KMS-11 (cell line): ENCODE measurements at regions not wholly inside any gene's neighbourhood (a gene's known extent, or its start where the extent isn't known, plus 50 kb on each side); places are given as distances from the start of the nearest gene placed in this dataset.

Source experiments
- H2AFZ ChIP-seq: fragments of 200-600 bp; sonication (generic); 2 replicates; pipeline ENCODE4 v1.6.1; 2016; ENCODE audit warnings: antibody characterized with exemption, mixed run types, low read depth
- H3K27ac ChIP-seq: fragments of 200-600 bp; sonication (generic); 2 replicates; pipeline ENCODE4 v1.6.1; 2016; ENCODE audit warnings: mild to moderate bottlenecking, mixed run types
- H3K27me3 ChIP-seq: fragments of 200-600 bp; sonication (generic); 2 replicates; pipeline ENCODE4 v1.6.1; 2017; ENCODE audit warnings: mild to moderate bottlenecking, low read depth, mixed run types, moderate library complexity; ENCODE audit not compliant: insufficient read depth
- H3K36me3 ChIP-seq: fragments of 200-600 bp; sonication (generic); 2 replicates; pipeline ENCODE4 v1.6.1; 2017; ENCODE audit warnings: mild to moderate bottlenecking, mixed run types; ENCODE audit not compliant: insufficient read depth
- H3K4me1 ChIP-seq: fragments of 200-600 bp; sonication (generic); 2 replicates; pipeline ENCODE4 v1.6.1; 2016; ENCODE audit warnings: mild to moderate bottlenecking, low read depth, mixed run types; ENCODE audit not compliant: poor library complexity, severe bottlenecking
- H3K4me2 ChIP-seq: fragments of 200-600 bp; sonication (generic); 2 replicates; pipeline ENCODE4 v1.7.0; 2016; ENCODE audit warnings: mild to moderate bottlenecking, mixed run types
- H3K4me3 ChIP-seq: fragments of 200-600 bp; sonication (generic); IDR thresholded peaks from 2 replicates; pipeline ENCODE4 v1.6.1; 2017; ENCODE audit warnings: low read depth, low read length, mixed read lengths; ENCODE audit not compliant: insufficient read depth
- H3K79me2 ChIP-seq: fragments of 200-600 bp; sonication (generic); 2 replicates; pipeline ENCODE4 v1.6.1; 2016; ENCODE audit warnings: low read depth, mixed run types; ENCODE audit not compliant: insufficient read depth
- H3K9ac ChIP-seq: fragments of 200-600 bp; sonication (generic); 2 replicates; pipeline ENCODE4 v1.6.1; 2016; ENCODE audit warnings: mild to moderate bottlenecking, mixed run types
- H4K20me1 ChIP-seq: fragments of 200-600 bp; sonication (generic); 2 replicates; pipeline ENCODE4 v1.6.1; 2016; ENCODE audit warnings: mild to moderate bottlenecking, mixed run types; ENCODE audit not compliant: insufficient read depth
- CTCF ChIP-seq: fragments of 200-600 bp; sonication (generic); conservative IDR thresholded peaks from 2 replicates; pipeline ENCODE4 v1.6.1; 2017; ENCODE audit warnings: low read depth, mild to moderate bottlenecking, antibody characterized with exemption, low read length, moderate library complexity, mixed read lengths

- Histone ChIP-seq H3K36me3 (no peaks in the 10 kb centered on the region; the same call in 1 of the 2 replicates), H3K27me3 (no peaks in the 10 kb centered on the region), H4K20me1 (no peaks in the 10 kb centered on the region), H3K4me1 (no peaks in the 10 kb centered on the region), H3K79me2 (no peaks in the 10 kb centered on the region), H3K4me2 (no peak overlapping the region), H2AFZ (no peak overlapping the region), H3K27ac (no peak overlapping the region), H3K4me3 (no peak overlapping the region), H3K9ac (no peak overlapping the region)
- no peak for TF ChIP-seq CTCF
Measured at GRCh38 chr18:27839141-27839540, 337.8 kb downstream of the CDH2 start.

GRCh38 chr18:27838225-27838624 lies 338.7 kb downstream of the CDH2 start:
- no peaks in the 10 kb centered on the region for H3K79me2 ChIP-seq
- H3K27ac ChIP-seq: no peak overlapping the region

GRCh38 chr18:27826101-27826500 lies 350.8 kb downstream of the CDH2 start:
- H3K27me3 ChIP-seq: no peaks in the 10 kb centered on the region
- no peaks in the 10 kb centered on the region for H3K4me1 ChIP-seq
- no peak overlapping the region for H3K4me3 ChIP-seq
- no peaks in the 10 kb centered on the region for H4K20me1 ChIP-seq
- H3K9ac ChIP-seq: no peak overlapping the region
- H3K4me2 ChIP-seq: no peak overlapping the region
- H2AFZ ChIP-seq: no peak overlapping the region
- TF ChIP-seq CTCF: no peak
- no peaks in the 10 kb centered on the region for H3K79me2 ChIP-seq
- H3K27ac ChIP-seq: no peak overlapping the region
- H3K36me3 ChIP-seq: no peaks in the 10 kb centered on the region

More at GRCh38 chr18:27838225-27838624, 338.7 kb downstream of the CDH2 start:
- Histone ChIP-seq H4K20me1 (no peaks in the 10 kb centered on the region), H3K9ac (no peak overlapping the region), H3K4me3 (no peak overlapping the region), H3K27me3 (no peaks in the 10 kb centered on the region), H3K36me3 (no peaks in the 10 kb centered on the region; the same call in 1 of the 2 replicates), H3K4me1 (no peaks in the 10 kb centered on the region), H3K4me2 (no peak overlapping the region), H2AFZ (no peak overlapping the region)
- no peak for TF ChIP-seq CTCF

GRCh38 chr18:27825689-27826088 lies 351.2 kb downstream of the CDH2 start:
- Histone ChIP-seq H3K27me3 (no peaks in the 10 kb centered on the region), H3K4me2 (no peak overlapping the region), H3K4me3 (no peak overlapping the region), H3K79me2 (no peaks in the 10 kb centered on the region), H3K27ac (no peak overlapping the region), H3K4me1 (no peaks in the 10 kb centered on the region), H3K9ac (no peak overlapping the region), H2AFZ (no peak overlapping the region), H3K36me3 (no peaks in the 10 kb centered on the region), H4K20me1 (no peaks in the 10 kb centered on the region)
- no peak for TF ChIP-seq CTCF
